Neural progenitor cell (in vitro differentiated cells): ENCODE measurements at regions not wholly inside any gene's neighbourhood (a gene's known extent, or its start where the extent isn't known, plus 50 kb on each side); places are given as distances from the start of the nearest gene placed in this dataset.

Experiments used
- DNase-seq: peaks from one replicate; pipeline ENCODE4 v3.0.0-alpha.2; 2016; ENCODE audit warnings: low spot score
- H2AFZ ChIP-seq: fragments of 200-600 bp; sonication (generic); replicated peaks from 2 replicates; pipeline ENCODE4 v1.6.1; 2016; ENCODE audit warnings: antibody characterized with exemption
- H3F3A ChIP-seq: fragments of 200-600 bp; sonication (generic); 2 replicates; pipeline ENCODE4 v1.6.1; 2016; ENCODE audit warnings: antibody characterized with exemption, low read depth
- H3K27ac ChIP-seq: fragments of 200-600 bp; sonication (generic); 2 replicates; pipeline ENCODE4 v1.5.1; 2016; ENCODE audit warnings: mild to moderate bottlenecking
- H3K27me3 ChIP-seq: fragments of 200-600 bp; sonication (generic); 2 replicates; pipeline ENCODE4 v1.6.1; 2016; ENCODE audit warnings: mild to moderate bottlenecking, moderate library complexity
- H3K36me3 ChIP-seq: fragments of 200-600 bp; sonication (generic); 2 replicates; pipeline ENCODE4 v1.5.1; 2016
- H3K4me1 ChIP-seq: fragments of 200-600 bp; sonication (generic); 2 replicates; pipeline ENCODE4 v1.6.1; 2016; ENCODE audit warnings: mixed run types
- H3K4me2 ChIP-seq: fragments of 200-600 bp; sonication (generic); 2 replicates; pipeline ENCODE4 v1.6.1; 2016
- H3K4me3 ChIP-seq: fragments of 200-600 bp; sonication (generic); 2 replicates; pipeline ENCODE4 v1.5.1; 2016
- H3K79me2 ChIP-seq: fragments of 200-600 bp; sonication (generic); 2 replicates; pipeline ENCODE4 v1.6.1; 2016; ENCODE audit warnings: low read depth
- H3K9ac ChIP-seq: fragments of 200-600 bp; sonication (generic); 2 replicates; pipeline ENCODE4 v1.6.1; 2016
- H3K9me3 ChIP-seq: fragments of 200-600 bp; sonication (generic); 2 replicates; pipeline ENCODE4 v1.5.1; 2016; ENCODE audit warnings: low read depth
- H4K20me1 ChIP-seq: fragments of 200-600 bp; sonication (generic); 2 replicates; pipeline ENCODE4 v1.6.1; 2016; ENCODE audit warnings: low read depth
- H3K27ac Mint-ChIP-seq: 3 replicates; pipeline ENCODE4 v1.8.0; 2021; ENCODE audit warnings: mixed read lengths
- H3K27me3 Mint-ChIP-seq: 2 replicates; pipeline ENCODE4 v1.8.0; 2022; ENCODE audit warnings: low read depth, mild to moderate bottlenecking, inconsistent platforms, moderate library complexity, mixed read lengths; ENCODE audit not compliant: insufficient read depth
- H3K36me3 Mint-ChIP-seq: 3 replicates; pipeline ENCODE4 v1.8.0; 2021; ENCODE audit warnings: mixed read lengths
- H3K4me1 Mint-ChIP-seq: 3 replicates; pipeline ENCODE4 v1.8.0; 2021; ENCODE audit warnings: mixed read lengths
- H3K4me3 Mint-ChIP-seq: 3 replicates; pipeline ENCODE4 v1.8.0; 2021; ENCODE audit warnings: mild to moderate bottlenecking, moderate library complexity, mixed read lengths
- H3K9me3 Mint-ChIP-seq: 3 replicates; pipeline ENCODE4 v1.8.0; 2020; ENCODE audit warnings: mixed read lengths
- CTCF ChIP-seq: fragments of 200-600 bp; sonication (generic); IDR thresholded peaks from 2 replicates; pipeline ENCODE4 v1.5.1; 2017; ENCODE audit warnings: antibody characterized with exemption, mild to moderate bottlenecking
- EZH2 ChIP-seq: fragments of 200-600 bp; sonication (generic); IDR thresholded peaks from 2 replicates; pipeline ENCODE4 v1.6.1; 2017; ENCODE audit warnings: antibody characterized with exemption, mild to moderate bottlenecking, moderate library complexity
- EZH2phosphoT487 ChIP-seq: fragments of 200-600 bp; sonication (generic); IDR thresholded peaks from 2 replicates; pipeline ENCODE4 v1.6.1; 2017; ENCODE audit warnings: antibody characterized with exemption

GRCh38 chr4:94014484-94015136 lies 186.1 kb downstream of the ATOH1 start:
- Mint-ChIP-seq H3K27ac (no peak overlapping the region), H3K4me1 (peaks cover 8% of the 10 kb centered on the region), H3K27me3 (no peaks in the 10 kb centered on the region), H3K4me3 (no peak overlapping the region), H3K36me3 (no peaks in the 10 kb centered on the region), H3K9me3 (no peaks in the 10 kb centered on the region)
- no peaks in the 10 kb centered on the region for H3K79me2 ChIP-seq
- no peaks in the 10 kb centered on the region for H3K4me1 ChIP-seq
- H3K9ac ChIP-seq: no peak overlapping the region
- no peak overlapping the region for H3K4me3 ChIP-seq
- no peaks in the 10 kb centered on the region for H4K20me1 ChIP-seq
- H3K9me3 ChIP-seq: no peaks in the 10 kb centered on the region
- DNase-seq: no peak
- H3K4me2 ChIP-seq: no peak overlapping the region
- H3F3A ChIP-seq: no peaks in the 10 kb centered on the region
- no peaks in the 10 kb centered on the region for H3K36me3 ChIP-seq
- H3K27ac ChIP-seq: no peak overlapping the region
- TF ChIP-seq CTCF (no peak), EZH2 (no peak), EZH2phosphoT487 (no peak)
- no peaks in the 10 kb centered on the region for H3K27me3 ChIP-seq
- H2AFZ ChIP-seq: no peak overlapping the region

- Histone ChIP-seq H3K4me1 (no peaks in the 10 kb centered on the region), H3K9me3 (no peaks in the 10 kb centered on the region), H3K27ac (no peak overlapping the region), H3K9ac (no peak overlapping the region), H3K27me3 (no peaks in the 10 kb centered on the region), H3F3A (no peaks in the 10 kb centered on the region), H3K36me3 (no peaks in the 10 kb centered on the region), H3K4me3 (no peak overlapping the region), H3K4me2 (no peak overlapping the region), H4K20me1 (no peaks in the 10 kb centered on the region), H3K79me2 (no peaks in the 10 kb centered on the region), H2AFZ (no peak overlapping the region)
- no peaks in the 10 kb centered on the region for H3K27me3 Mint-ChIP-seq
- no peaks in the 10 kb centered on the region for H3K36me3 Mint-ChIP-seq
- peaks cover 7% of the 10 kb centered on the region for H3K4me1 Mint-ChIP-seq
- TF ChIP-seq CTCF: no peak
- no peak for TF ChIP-seq EZH2
- no peak for TF ChIP-seq EZH2phosphoT487
- no peak overlapping the region for H3K27ac Mint-ChIP-seq
- DNase-seq: no peak
- H3K4me3 Mint-ChIP-seq: no peak overlapping the region
- no peaks in the 10 kb centered on the region for H3K9me3 Mint-ChIP-seq
Observed at GRCh38 chr4:94015956-94016355, 187.4 kb downstream of the ATOH1 start.

- Mint-ChIP-seq H3K4me1 (peaks cover 23% of the 10 kb centered on the region), H3K27ac (peak overlapping the region; percentile 17), H3K4me3 (no peak overlapping the region), H3K36me3 (no peaks in the 10 kb centered on the region), H3K27me3 (no peaks in the 10 kb centered on the region), H3K9me3 (peaks cover 4% of the 10 kb centered on the region)
- Histone ChIP-seq H3K36me3 (no peaks in the 10 kb centered on the region), H4K20me1 (no peaks in the 10 kb centered on the region), H3K27me3 (no peaks in the 10 kb centered on the region), H3F3A (no peaks in the 10 kb centered on the region), H2AFZ (no peak overlapping the region), H3K9ac (no peak overlapping the region), H3K9me3 (no peaks in the 10 kb centered on the region), H3K79me2 (no peaks in the 10 kb centered on the region), H3K4me2 (no peak overlapping the region), H3K4me1 (no peaks in the 10 kb centered on the region), H3K4me3 (no peak overlapping the region), H3K27ac (no peak overlapping the region)
- TF ChIP-seq EZH2 (no peak), EZH2phosphoT487 (no peak), CTCF (no peak)
- peak; percentile 2 for DNase-seq
Observed at GRCh38 chr4:94032754-94033153, 174.9 kb upstream of the SMARCAD1 start.
